ENCODE measurements at regions not wholly inside any gene's neighbourhood (a gene's known extent, or its start where the extent isn't known, plus 50 kb on each side); places are given as distances from the start of the nearest gene placed in this dataset.

DNA sequence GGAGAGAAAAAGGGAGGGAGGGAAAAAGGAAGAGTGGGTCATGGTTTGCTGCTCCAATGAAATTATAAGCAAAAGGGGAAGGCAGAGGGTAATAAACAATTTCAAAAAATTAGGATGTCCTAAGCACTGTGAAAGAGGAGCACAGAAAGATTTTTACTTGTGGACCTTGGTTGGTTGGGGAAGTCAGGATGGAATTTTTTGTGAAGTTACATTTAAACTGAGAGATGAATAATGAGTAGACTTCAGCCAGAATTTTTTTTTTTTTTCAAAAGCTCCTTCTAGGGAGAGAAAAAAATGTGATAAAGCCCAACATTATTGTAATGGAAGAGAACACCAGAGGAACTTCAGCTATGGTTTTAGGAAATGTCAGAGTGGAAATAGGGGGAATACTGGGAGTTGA lies 515.9 kb upstream of the PAPPA start:
- CTCF ChIA-PET, result interaction anchor here (3.0 kb wide), 1 partner anchor 13 kb away, joined by 9 read pairs; no protein-coding TSS in a partner anchor
- ATAC-seq, result no peak
- POLR2A ChIA-PET, result no interaction called here
- no peak overlapping the region for H3K4me3 ChIP-seq
- H3K4me2 ChIP-seq, result no peak overlapping the region
- no peak for DNase-seq (ENCODE audit: low read depth in 1 of 2, low spot score in 1 of 2)
- H3K4me1 ChIP-seq, result no peaks in the 10 kb centered on the region
- TF ChIP-seq HDAC2 (IDR thresholded peaks at IDR 0.05), result no peak
- no peak for TF ChIP-seq USF2 (IDR thresholded peaks at IDR 0.05)
- no peak for TF ChIP-seq EP300 (IDR thresholded peaks at IDR 0.05)
- TF ChIP-seq ZC3H11A (IDR thresholded peaks at IDR 0.05), result no peak
- no peak for TF ChIP-seq CHD4 (IDR thresholded peaks at IDR 0.05; ENCODE audit: borderline replicate concordance)
- no peak for TF ChIP-seq RARB (CRISPR knock-in tag; IDR thresholded peaks at IDR 0.05)
- TF ChIP-seq NFE2L2 (conservative IDR thresholded peaks at IDR 0.05; ENCODE audit: low read length), result no peak
- TF ChIP-seq SMC3 (IDR thresholded peaks at IDR 0.05), result no peak
- no peak for TF ChIP-seq POLR2A (IDR thresholded peaks at IDR 0.05; ENCODE audit: low read length)
- no peak for TF ChIP-seq FOXS1 (CRISPR knock-in tag; IDR thresholded peaks at IDR 0.05)
- no peak for TF ChIP-seq KDM5A (IDR thresholded peaks at IDR 0.05)
- no peak for TF ChIP-seq CTCF (IDR thresholded peaks at IDR 0.05)
- TF ChIP-seq GATA3 (IDR thresholded peaks at IDR 0.05; ENCODE audit: borderline replicate concordance), result no peak
- TF ChIP-seq, protein P1, sequence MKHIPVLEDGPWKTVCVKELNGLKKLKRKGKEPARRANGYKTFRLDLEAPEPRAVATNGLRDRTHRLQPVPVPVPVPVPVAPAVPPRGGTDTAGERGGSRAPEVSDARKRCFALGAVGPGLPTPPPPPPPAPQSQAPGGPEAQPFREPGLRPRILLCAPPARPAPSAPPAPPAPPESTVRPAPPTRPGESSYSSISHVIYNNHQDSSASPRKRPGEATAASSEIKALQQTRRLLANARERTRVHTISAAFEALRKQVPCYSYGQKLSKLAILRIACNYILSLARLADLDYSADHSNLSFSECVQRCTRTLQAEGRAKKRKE (CRISPR knock-in tag; IDR thresholded peaks at IDR 0.05; ENCODE audit: low read depth), result no peak
- H3K27ac ChIP-seq, result no peak overlapping the region
- H3K9me3 ChIP-seq, result no peaks in the 10 kb centered on the region
- FAIRE-seq, result no peak

- CTCF ChIA-PET, result interaction anchor here (1.8 kb wide), 1 partner anchor 47 kb away, joined by 6 read pairs; no protein-coding TSS in a partner anchor
- POLR2A ChIA-PET, result no interaction called here
- H3K4me1 ChIP-seq, result no peaks in the 10 kb centered on the region
- ATAC-seq, result no peak
- no peak overlapping the region for H3K4me3 ChIP-seq
- no peaks in the 10 kb centered on the region for H3K9me3 ChIP-seq
- H3K27ac ChIP-seq, result no peak overlapping the region
- 66% methylated on average over 2 of the region's 2 CpGs for WGBS (ENCODE audit: missing lambda C conversion rate)
- no peak overlapping the region for H3K4me2 ChIP-seq
- no peak for DNase-seq (ENCODE audit: low read depth in 1 of 2, low spot score in 1 of 2)
- TF ChIP-seq REST (IDR thresholded peaks at IDR 0.05), result no peak
- TF ChIP-seq JUN (IDR thresholded peaks at IDR 0.05), result no peak
- TF ChIP-seq, protein P2, sequence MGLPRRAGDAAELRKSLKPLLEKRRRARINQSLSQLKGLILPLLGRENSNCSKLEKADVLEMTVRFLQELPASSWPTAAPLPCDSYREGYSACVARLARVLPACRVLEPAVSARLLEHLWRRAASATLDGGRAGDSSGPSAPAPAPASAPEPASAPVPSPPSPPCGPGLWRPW (IDR thresholded peaks at IDR 0.05), result no peak
- TF ChIP-seq, protein P3, sequence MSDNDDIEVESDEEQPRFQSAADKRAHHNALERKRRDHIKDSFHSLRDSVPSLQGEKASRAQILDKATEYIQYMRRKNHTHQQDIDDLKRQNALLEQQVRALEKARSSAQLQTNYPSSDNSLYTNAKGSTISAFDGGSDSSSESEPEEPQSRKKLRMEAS (IDR thresholded peaks at IDR 0.05), result no peak
- no peak for TF ChIP-seq TP53 (CRISPR knock-in tag; IDR thresholded peaks at IDR 0.05)
- TF ChIP-seq EP300 (IDR thresholded peaks at IDR 0.05), result no peak
- TF ChIP-seq MYC (IDR thresholded peaks at IDR 0.05; ENCODE audit: borderline replicate concordance, low read length), result no peak
- TF ChIP-seq KDM1A (IDR thresholded peaks at IDR 0.05; ENCODE audit: low read depth), result no peak
- no peak for TF ChIP-seq RNF2 (IDR thresholded peaks at IDR 0.05; ENCODE audit: borderline replicate concordance, low read depth)
- TF ChIP-seq FOSB (CRISPR knock-in tag; IDR thresholded peaks at IDR 0.05), result no peak
- no peak for TF ChIP-seq ZNF302 (CRISPR knock-in tag; IDR thresholded peaks at IDR 0.05)
- no peak for TF ChIP-seq SMC3 (IDR thresholded peaks at IDR 0.05)
- TF ChIP-seq HOXB5 (CRISPR knock-in tag; IDR thresholded peaks at IDR 0.05), result no peak
- no peak for TF ChIP-seq FOSL2 (IDR thresholded peaks at IDR 0.05)
- no peak for TF ChIP-seq FOSL2 (CRISPR knock-in tag; IDR thresholded peaks at IDR 0.05)
- no peak for TF ChIP-seq HMGXB4 (CRISPR knock-in tag; IDR thresholded peaks at IDR 0.05; ENCODE audit: borderline replicate concordance)
- TF ChIP-seq RARB (CRISPR knock-in tag; IDR thresholded peaks at IDR 0.05), result no peak
- no peak for TF ChIP-seq RFX5 (IDR thresholded peaks at IDR 0.05)
- FAIRE-seq, result no peak
Measured at GRCh38 chr9:115640887-115641286, 512.7 kb upstream of the PAPPA start.
